Occipital lobe (tissue), 1 donor: ENCODE measurements at regions not wholly inside any gene's neighbourhood (a gene's known extent, or its start where the extent isn't known, plus 50 kb on each side); places are given as distances from the start of the nearest gene placed in this dataset.
A peak's percentile ranks its signal among the peaks of the same experiment; 100 is the strongest.
"Not testable (repeated sequence)": the region's sequence is repeated elsewhere in the genome, so short reads cannot be mapped to it uniquely, and the experiment has no call there.

ENCODE experiments used
- DNase-seq: peaks from one replicate; lab custom pipeline; 2025; lab: John Stamatoyannopoulos, UW

- DNase-seq, result no peak
Measured at GRCh38 chr7:12985228-12985627, 297.8 kb downstream of the ARL4A start.

- no peak for DNase-seq
Measured at GRCh38 chr7:12985752-12986151, 298.3 kb downstream of the ARL4A start.

DNA sequence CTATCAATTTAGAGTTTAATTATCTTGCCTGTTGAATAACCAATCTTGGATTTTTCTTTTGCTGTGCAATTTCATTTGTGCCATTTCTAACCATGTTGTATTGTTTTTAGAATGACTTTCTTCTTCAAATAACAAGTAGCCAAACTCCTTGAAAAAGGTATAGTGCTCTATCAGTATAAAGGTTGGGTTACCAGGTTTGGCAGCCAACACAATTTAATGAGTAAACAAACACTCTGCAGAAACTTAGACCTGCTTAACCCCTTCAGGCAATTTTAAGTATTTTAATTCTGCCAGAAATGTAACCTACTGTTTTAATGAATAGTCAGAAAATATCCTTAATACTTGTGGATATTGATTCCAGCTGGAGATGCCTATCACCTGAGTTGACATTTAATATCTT lies 299.8 kb downstream of the ARL4A start:
- no peak for DNase-seq

- no peak for DNase-seq
Measured at GRCh38 chr7:12990440-12990839, 303.0 kb downstream of the ARL4A start.

DNA sequence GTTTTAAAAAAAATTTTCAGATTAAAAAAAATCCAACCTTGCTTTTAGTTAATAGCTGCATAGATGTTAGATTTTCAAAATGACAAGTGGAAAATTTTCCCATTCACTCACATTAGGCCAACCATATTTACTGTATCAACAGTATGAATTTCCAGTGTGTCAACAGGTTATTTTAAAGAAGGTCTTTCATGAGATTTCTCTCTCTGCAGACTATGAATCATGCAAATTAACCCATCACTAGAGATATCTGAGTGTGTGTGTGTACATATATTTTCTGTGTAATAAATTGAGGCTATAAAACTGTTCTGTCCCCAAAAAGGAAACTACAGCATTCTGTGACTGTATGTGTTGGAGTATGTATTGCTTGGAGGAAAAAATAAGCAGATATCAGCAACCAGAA lies 305.6 kb downstream of the ARL4A start:
- DNase-seq, result no peak

DNA sequence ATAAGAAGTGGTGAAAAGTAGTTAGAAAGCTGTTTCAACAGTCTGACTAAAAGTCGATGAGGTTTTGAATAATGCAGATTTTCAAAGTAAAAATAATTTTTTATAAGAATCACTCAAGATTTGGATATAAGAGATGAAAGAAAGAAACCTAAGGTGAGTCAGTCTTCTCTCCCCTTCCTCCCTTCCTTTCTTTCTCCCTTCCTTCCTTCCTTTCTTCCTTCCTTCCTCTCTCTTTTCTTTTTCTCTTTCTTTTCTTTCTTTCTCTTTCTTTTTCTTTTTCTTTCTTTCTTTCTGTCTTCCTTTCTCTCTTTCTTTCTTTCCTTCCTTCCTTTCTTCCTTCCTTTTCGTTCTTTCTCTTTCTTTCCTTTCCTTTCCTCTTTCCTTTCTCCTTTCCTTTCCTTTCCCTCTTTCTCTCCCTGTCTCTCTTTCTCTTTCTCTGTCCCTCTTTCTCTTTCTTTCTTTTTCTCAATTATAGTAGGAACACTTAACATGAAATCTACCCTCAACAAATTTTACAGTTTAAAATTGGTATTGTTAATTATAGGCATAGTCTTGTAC lies 308.6 kb downstream of the ARL4A start:
- DNase-seq, result no peak

- no peak for DNase-seq
Measured at GRCh38 chr7:13007331-13007730, 319.9 kb downstream of the ARL4A start.

- no peak for DNase-seq
Measured at GRCh38 chr7:13009517-13009916, 322.1 kb downstream of the ARL4A start.

- DNase-seq, result no peak
Measured at GRCh38 chr7:13014011-13014410, 326.6 kb downstream of the ARL4A start.

DNA sequence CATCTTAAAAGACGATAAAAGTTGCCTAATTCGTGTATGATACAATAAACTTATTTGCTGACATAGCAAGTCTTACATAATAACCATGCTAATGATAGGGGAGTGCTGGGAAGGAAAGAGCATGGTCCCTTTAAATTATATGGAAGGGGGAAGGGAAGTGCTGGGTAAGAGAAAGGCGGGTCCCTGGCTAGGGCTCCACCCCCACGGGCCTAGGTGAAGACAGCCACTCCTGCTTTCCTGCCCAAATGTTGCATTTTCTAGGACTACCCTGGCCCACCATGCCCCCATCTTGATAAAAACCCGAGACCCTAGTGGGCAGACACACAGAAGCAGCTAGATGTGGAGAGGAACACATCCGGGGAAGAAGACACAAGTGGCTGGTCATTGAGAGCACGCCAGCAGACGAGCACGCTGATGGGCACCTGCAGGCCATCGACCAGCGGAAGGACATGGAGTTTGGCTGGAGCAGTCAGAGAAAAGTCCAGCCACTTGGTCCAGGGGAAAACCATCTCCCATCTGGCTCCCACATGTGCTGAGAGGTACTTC lies 328.7 kb downstream of the ARL4A start:
- no peak for DNase-seq

GRCh38 chr7:13016592-13017332 lies 329.3 kb downstream of the ARL4A start:
- no peak for DNase-seq

DNA sequence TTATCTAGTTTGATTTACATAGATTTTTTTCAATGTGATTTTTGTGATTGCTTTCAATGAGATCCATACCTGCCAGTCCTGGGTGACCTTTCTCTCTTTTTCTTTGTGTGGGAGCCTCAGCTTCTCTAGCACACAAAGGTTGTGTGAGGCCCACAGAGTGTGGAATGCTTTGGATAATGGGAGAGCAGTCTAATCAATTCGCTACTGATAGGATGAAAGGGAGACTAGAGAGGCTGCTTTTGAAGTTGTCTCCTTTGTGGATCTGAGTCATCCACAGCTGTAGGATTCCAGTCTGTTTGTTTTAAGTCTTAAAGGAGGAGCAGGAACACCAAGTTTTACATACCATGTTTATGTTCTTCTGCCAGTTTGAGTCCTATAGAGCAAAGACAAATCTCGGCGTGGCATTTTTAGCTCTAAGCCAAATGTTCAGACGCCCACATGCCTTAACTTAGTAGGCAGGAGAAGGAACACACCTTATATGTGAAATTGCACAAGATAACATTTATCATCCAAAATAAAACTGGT lies 330.0 kb downstream of the ARL4A start:
- DNase-seq, result peak; percentile 27

DNA sequence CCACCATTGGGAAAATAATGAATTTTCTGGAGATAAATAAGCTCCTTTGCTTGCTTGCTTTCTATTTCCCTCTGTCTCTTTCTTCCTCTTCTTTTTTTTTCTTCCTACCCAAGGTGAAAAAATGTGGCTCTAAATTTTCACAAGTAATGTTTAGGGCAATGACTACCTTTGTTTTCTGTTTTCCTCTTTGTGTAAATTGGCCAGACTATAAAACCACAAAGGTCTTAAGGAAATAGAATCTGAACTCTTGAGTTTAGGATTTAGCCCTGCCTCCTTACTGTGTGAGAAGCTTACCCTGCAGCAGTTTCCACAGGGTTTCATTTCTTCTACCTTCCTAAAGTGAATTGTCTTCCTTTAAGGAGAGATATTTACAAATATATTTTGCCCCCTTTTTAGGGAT lies 330.4 kb downstream of the ARL4A start:
- DNase-seq, result no peak

- DNase-seq, result no peak
Measured at GRCh38 chr7:13021566-13022300, 334.3 kb downstream of the ARL4A start.

GRCh38 chr7:13024121-13024674 lies 336.8 kb downstream of the ARL4A start:
- DNase-seq, result no peak

DNA sequence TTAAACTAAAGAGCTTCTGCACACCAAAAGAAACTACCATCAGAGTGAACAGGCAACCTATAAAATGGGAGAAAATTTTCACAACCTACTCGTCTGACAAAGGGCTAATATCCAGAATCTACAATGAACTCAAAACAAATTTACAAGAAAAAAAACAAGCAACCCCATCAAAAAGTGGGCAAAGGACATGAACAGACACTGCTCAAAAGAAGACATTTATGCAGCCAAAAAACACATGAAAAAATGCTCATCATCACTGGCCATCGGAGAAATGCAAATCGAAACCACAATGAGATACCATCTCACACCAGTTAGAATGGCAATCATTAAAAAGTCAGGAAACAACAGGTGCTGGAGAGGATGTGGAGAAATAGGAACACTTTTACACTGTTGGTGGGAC lies 337.6 kb downstream of the ARL4A start:
- DNase-seq, result not testable (repeated sequence)

DNA sequence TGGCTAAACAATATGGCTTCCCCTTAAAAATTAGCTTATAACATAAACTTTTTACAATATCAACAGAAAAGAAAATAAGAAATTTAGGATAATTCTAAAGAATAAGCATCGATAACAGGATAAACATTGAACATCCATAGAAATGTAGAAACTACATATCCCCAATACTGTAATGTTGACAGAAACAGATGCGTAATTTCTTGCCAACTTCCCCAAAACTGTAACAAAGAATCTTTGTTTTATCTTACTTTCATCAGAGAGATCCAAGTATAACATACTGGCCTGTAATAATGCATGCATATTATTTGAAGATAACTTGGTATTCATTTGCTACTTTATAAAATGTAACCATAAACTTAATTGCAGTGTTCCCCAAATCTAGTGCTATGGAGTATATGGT lies 339.9 kb downstream of the ARL4A start:
- DNase-seq, result no peak

GRCh38 chr7:13028036-13028824 lies 340.8 kb downstream of the ARL4A start:
- no peak for DNase-seq

DNA sequence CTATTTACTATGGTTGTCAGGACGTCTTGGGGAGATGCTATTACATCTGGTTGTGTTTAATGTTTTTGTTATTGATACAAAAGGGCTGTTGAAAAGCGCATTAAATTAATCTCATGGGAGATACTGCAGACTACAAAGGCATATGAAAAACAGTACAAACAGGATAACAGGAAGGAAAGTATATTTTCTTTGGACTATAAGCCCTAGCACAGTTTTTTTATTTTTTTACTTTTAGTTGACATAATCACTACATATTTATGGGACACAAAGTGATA lies 341.3 kb downstream of the ARL4A start:
- no peak for DNase-seq

GRCh38 chr7:13031468-13031867 lies 344.0 kb downstream of the ARL4A start:
- no peak for DNase-seq

DNA sequence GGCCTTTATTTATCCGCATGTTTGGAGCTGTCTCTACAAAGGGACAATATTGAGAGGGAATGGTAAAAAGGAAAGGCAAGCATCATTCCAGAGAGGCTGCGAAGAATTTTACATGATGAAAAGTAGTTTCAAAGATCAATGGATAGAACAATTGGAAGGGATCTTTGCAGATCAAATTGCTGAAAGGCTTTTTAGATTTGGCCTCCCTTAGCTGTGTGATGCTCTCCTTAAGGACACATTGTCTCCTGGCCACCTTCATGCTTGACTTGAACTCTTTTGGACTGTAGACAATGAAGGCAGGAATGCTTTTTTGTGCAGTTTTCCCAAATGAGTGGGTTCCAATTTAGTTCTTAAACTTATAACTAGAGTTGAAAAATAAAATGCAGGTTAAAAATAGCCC lies 344.7 kb downstream of the ARL4A start:
- no peak for DNase-seq
